Stimulated activated CD8-positive, alpha-beta memory T cell treated with anti-CD3 and anti-CD28 coated beads, Interleukin-15, amount 100 ng/mL, for 4 hours (primary cell): ENCODE measurements at regions not wholly inside any gene's neighbourhood (a gene's known extent, or its start where the extent isn't known, plus 50 kb on each side); places are given as distances from the start of the nearest gene placed in this dataset.
"Not testable (repeated sequence)": the region's sequence is repeated elsewhere in the genome, so short reads cannot be mapped to it uniquely, and the experiment has no call there.

Experiments
- DNase-seq, 2 donors: peaks; one replicate each; pipeline ENCODE4 v3.0.0-alpha.2; 2020; ENCODE audit warnings: low read depth in 2 of 2

GRCh38 chr14:48266201-48266600 is 590.8 kb upstream of the MDGA2 start:
- DNase-seq, result not testable (repeated sequence)

DNA sequence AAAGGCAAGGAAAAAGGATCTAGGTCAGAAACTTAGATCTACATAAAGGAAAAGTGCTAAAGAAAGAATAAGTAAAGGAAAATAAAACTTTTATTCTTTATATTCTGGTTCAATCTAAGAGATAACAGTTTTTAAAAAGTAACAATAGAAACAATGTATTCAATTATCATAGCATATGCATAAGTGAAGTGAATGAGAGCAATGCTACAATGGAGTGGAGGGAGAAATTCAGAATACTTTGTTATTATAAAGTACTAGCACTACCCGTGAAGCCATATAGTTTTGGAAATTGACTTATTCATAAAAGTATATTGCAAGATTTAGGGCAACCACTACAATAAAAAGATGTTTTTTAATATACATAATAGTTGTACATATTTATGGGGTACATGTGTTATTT is 586.0 kb upstream of the MDGA2 start:
- no peak for DNase-seq

- not testable (repeated sequence) for DNase-seq
Observed at GRCh38 chr14:48260394-48261295, 585.2 kb upstream of the MDGA2 start.

- not testable (repeated sequence) for DNase-seq
Observed at GRCh38 chr14:48259876-48260275, 584.5 kb upstream of the MDGA2 start.

DNA sequence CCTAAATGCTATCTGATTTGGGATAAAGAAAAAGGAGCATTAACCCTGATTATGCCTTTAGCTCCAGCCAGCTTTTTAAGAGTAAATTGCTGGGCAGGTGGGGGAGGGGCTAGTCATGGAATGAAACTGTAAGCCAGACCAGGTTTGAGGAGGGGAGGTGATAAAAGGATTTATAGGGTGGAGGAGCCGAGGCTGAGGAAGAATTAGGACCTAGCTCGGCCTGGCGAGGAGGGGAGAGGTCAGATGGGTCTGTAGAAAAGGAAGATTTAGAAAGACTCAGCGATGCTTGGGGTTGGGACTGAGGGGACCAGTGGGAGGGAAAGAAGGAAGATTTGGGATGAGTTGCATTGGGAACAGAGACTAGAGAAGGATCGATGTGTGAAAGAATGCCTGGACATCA is 583.8 kb upstream of the MDGA2 start:
- not testable (repeated sequence) for DNase-seq

DNA sequence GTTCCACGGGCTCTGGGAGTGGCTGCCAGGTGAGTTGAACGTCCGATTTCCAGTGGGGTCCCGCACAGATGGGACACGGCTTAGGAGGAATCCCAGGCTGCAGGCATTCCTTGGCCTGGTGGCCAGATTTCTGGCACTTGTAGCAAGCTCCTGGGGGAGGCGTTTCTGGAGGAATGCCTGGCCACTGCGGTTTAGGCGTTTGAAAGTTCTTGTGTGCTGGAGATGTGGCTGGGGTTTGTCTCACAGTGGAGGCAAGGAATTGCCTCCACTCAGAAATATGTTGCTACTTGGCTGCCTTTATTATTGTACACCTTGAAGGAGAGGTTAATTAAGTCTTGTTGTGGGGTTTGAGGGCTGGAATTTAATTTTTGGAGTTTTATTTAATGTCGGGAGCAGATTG is 583.3 kb upstream of the MDGA2 start:
- DNase-seq, result not testable (repeated sequence)

- DNase-seq, result no peak
Observed at GRCh38 chr14:48253020-48253419, 577.6 kb upstream of the MDGA2 start.

GRCh38 chr14:48251290-48251689 is 575.9 kb upstream of the MDGA2 start:
- DNase-seq, result no peak

GRCh38 chr14:48250575-48250974 is 575.2 kb upstream of the MDGA2 start:
- DNase-seq, result no peak

- DNase-seq, result no peak
Observed at GRCh38 chr14:48247977-48248376, 572.6 kb upstream of the MDGA2 start.

GRCh38 chr14:48243900-48244299 is 568.5 kb upstream of the MDGA2 start:
- DNase-seq, result no peak

- no peak for DNase-seq
Observed at GRCh38 chr14:48229091-48229490, 553.7 kb upstream of the MDGA2 start.

DNA sequence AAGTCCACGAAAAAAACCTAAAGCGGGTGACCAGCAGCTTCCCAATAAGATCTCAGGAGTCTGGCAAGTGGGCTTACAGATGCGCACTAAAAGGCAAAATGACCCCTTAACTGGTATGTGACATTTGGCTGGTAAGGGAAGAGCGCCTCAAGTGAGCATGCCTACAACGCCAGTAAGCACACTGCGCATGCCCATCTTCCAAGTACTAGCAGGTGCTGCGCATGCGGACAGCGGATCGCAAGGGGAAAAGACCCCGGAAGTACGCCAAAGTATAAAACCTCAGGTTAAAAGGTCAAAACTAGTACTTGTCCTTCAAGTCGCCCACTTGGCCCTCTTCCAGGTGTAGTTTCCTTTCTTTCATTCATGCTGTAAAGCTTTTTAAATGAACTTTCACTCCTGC is 518.5 kb upstream of the MDGA2 start:
- no peak for DNase-seq

GRCh38 chr14:48149624-48150023 is 474.2 kb upstream of the MDGA2 start:
- DNase-seq, result not testable (repeated sequence)

GRCh38 chr14:48140804-48141203 is 465.4 kb upstream of the MDGA2 start:
- no peak for DNase-seq

GRCh38 chr14:48129472-48129871 is 454.1 kb upstream of the MDGA2 start:
- DNase-seq, result no peak

- DNase-seq, result no peak
Observed at GRCh38 chr14:48127674-48128073, 452.3 kb upstream of the MDGA2 start.

DNA sequence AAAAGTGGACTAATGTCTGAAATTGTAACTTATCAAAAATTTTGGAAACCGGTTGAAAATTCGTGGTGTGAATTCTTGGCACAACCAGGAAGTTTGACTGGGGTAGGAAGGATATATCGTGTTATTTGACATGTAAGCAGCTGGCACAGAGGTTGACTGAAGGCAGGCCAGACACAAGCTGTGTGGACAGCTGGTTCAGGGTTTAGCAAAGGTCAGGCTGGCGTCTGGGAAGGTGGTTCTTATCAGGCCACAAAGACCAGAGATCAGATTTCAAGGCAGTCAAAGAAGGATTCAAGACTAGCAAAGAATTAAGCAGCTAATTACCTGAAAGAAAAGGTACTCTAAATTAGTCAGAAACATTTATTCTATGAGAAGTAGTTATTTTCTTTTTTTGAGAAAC is 450.2 kb upstream of the MDGA2 start:
- no peak for DNase-seq

DNA sequence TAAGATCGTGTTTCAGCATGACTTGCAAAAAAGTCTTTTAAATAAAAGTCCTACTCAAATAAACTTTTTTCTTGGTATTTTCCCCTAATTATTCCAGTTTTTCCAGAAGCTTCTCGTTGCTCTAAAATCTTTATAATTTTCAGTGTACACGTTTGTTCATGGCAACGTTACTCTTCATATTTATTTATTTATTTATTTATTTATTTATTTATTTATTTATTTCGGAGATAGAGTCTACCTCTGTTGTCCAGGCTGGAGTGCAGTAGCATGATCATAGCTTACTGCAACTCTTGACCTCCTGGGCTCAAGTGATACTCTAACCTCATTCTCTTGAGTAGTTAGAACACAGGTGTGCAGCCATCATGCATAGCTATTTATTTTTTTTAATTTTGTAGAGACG is 438.3 kb upstream of the MDGA2 start:
- no peak for DNase-seq

- no peak for DNase-seq
Observed at GRCh38 chr14:48111151-48111550, 435.7 kb upstream of the MDGA2 start.

DNA sequence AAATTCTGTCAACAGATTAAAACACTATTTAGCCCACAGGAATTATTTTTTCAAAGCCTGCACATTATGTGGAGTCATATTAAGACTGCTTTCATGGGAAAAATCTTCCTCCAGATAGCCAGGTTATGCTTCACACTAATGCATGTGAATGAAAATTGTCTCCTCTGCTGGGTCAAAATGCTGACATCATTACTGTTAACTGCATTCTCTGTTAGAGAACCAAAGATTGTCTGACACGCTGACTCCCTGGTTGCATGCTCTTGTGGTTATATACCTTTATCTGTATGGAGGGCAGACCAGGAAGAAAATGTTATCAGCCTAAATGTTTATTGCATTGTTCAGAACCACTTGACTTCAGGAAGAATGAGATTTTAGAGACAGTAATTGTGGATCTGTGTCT is 432.2 kb upstream of the MDGA2 start:
- no peak for DNase-seq

GRCh38 chr14:48096897-48097296 is 421.5 kb upstream of the MDGA2 start:
- no peak for DNase-seq

DNA sequence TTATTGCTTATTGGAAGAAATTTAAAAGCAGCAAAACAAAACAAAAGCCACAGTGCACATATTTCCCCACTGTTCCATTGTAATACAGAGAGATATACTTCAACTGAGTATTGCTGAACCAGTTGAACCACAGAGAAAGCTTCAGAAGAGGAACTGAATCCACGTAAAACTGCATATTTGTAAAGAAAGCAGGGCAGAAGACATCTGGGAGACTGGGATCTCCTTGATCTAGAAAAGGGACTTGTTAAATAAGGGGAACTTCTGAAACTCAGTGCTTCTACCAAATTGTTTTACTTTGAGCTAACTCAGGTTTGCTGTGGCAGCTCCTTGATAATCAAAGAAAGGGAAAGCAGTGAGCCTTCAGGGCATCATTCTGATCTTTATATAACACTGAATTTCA is 411.1 kb upstream of the MDGA2 start:
- no peak for DNase-seq

DNA sequence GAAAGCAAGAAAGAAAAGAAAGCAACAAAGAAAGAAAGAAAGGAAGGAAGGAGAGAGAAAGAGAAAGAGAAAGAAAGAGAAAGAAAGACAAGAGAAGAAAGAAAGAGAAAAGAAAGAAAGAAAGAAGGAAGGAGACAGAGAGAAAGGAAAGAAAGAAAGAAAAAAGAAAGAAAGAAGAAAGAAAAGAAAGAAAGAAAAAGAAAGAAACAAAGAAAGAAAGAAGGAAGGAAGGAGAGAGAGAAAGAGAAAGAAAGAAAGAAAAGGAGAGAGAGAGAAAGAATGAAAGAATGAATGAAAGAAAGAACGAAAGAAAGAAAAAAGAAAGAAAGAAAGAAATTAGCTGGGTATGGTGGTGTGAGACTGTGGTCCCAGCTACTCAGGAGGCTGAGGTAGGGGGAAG is 400.1 kb upstream of the MDGA2 start:
- no peak for DNase-seq
